CD14-positive monocyte (primary cell): ENCODE measurements at regions not wholly inside any gene's neighbourhood (a gene's known extent, or its start where the extent isn't known, plus 50 kb on each side); places are given as distances from the start of the nearest gene placed in this dataset.

Experiments used
- DNase-seq, 3 donors: peaks; one replicate each; pipeline ENCODE4 v3.0.0-alpha.2; 2011 to 2022
- H2AFZ ChIP-seq: 2 replicates; pipeline ENCODE4 v1.6.0; 2012; ENCODE audit warnings: mild to moderate bottlenecking, low read depth, low read length, inconsistent platforms; ENCODE audit not compliant: insufficient read depth, poor library complexity, severe bottlenecking
- H3K27ac ChIP-seq, 2 donors: 1 replicate in 1 of 2; 2 replicates in 1 of 2; pipeline ENCODE4 v1.5.1; 2012 to 2013; ENCODE audit warnings: low read length in 2 of 2, control low read depth in 1 of 2, inconsistent platforms in 1 of 2, low read depth in 1 of 2, mild to moderate bottlenecking in 1 of 2
- H3K27me3 ChIP-seq, 2 donors: one replicate each; pipeline versions ENCODE4 v1.6.0 to v1.6.1; 2011 to 2013; ENCODE audit warnings: low read length in 2 of 2; ENCODE audit not compliant: control insufficient read depth in 2 of 2, insufficient read depth in 2 of 2
- H3K36me3 ChIP-seq, 2 donors: replicated peaks in 1 of 2; 1 replicate in 1 of 2; 2 replicates in 1 of 2; pipeline versions ENCODE4 v1.5.1 to v1.6.1; 2012 to 2013; ENCODE audit warnings: low read length in 2 of 2, control low read depth in 1 of 2, inconsistent platforms in 1 of 2, mild to moderate bottlenecking in 1 of 2; ENCODE audit not compliant: insufficient read depth in 2 of 2, control insufficient read depth in 1 of 2
- H3K4me1 ChIP-seq, 2 donors: 1 replicate in 1 of 2; 2 replicates in 1 of 2; pipeline versions ENCODE4 v1.5.1 to v1.6.1; 2012 to 2013; ENCODE audit warnings: low read length in 2 of 2, control low read depth in 1 of 2, inconsistent platforms in 1 of 2, mild to moderate bottlenecking in 1 of 2, moderate library complexity in 1 of 2; ENCODE audit not compliant: insufficient read depth in 2 of 2, control insufficient read depth in 1 of 2
- H3K4me2 ChIP-seq: replicated peaks from 2 replicates; pipeline ENCODE3; 2012; ENCODE audit warnings: low read length, moderate library complexity, mild to moderate bottlenecking; ENCODE audit not compliant: poor library complexity, severe bottlenecking; ENCODE audit errors: extremely low read depth
- H3K4me3 ChIP-seq, 3 experiments: fragments of 200-600 bp in 1 of 3; sonication (generic) in 1 of 3; replicated peaks in 1 of 3; 1 replicate in 2 of 3; 2 replicates in 1 of 3; pipeline ENCODE4 v1.5.1; 2011 to 2013; ENCODE audit warnings: low read length in 3 of 3, mild to moderate bottlenecking in 3 of 3, control low read depth in 2 of 3, low read depth in 2 of 3, inconsistent platforms in 1 of 3, moderate library complexity in 1 of 3
- H3K79me2 ChIP-seq: 2 replicates; pipeline ENCODE4 v1.6.0; 2012; ENCODE audit warnings: mild to moderate bottlenecking, control low read depth, inconsistent platforms, low read length, moderate library complexity; ENCODE audit not compliant: insufficient read depth
- H3K9ac ChIP-seq: 2 replicates; pipeline ENCODE4 v1.6.0; 2017; ENCODE audit warnings: low read length, mild to moderate bottlenecking; ENCODE audit not compliant: insufficient read depth, poor library complexity, severe bottlenecking
- H3K9me3 ChIP-seq, 2 donors: replicated peaks in 1 of 2; 1 replicate in 1 of 2; 2 replicates in 1 of 2; pipeline versions ENCODE4 v1.5.1 to v1.6.1; 2012 to 2013; ENCODE audit warnings: low read length in 2 of 2, control low read depth in 1 of 2; ENCODE audit not compliant: control insufficient read depth in 1 of 2, insufficient read depth in 1 of 2
- H4K20me1 ChIP-seq: 2 replicates; pipeline ENCODE4 v1.6.0; 2012; ENCODE audit warnings: mild to moderate bottlenecking, low read length, control low read depth, moderate library complexity; ENCODE audit not compliant: insufficient read depth
- H3K27ac Mint-ChIP-seq, 7 donors: one replicate each; pipeline ENCODE4 v1.8.0; 2020; ENCODE audit warnings: mild to moderate bottlenecking in 7 of 7, mixed read lengths in 7 of 7, moderate library complexity in 6 of 7, inconsistent platforms in 2 of 7
- H3K27me3 Mint-ChIP-seq, 3 donors: one replicate each; pipeline ENCODE4 v1.8.0; 2021 to 2022; ENCODE audit warnings: low read depth in 3 of 3, mild to moderate bottlenecking in 3 of 3, mixed read lengths in 3 of 3, moderate library complexity in 3 of 3, inconsistent platforms in 1 of 3
- H3K36me3 Mint-ChIP-seq, 2 donors: one replicate each; pipeline ENCODE4 v1.8.0; 2020; ENCODE audit warnings: mixed read lengths in 2 of 2, inconsistent platforms in 1 of 2, mild to moderate bottlenecking in 1 of 2
- H3K4me1 Mint-ChIP-seq: one replicate; pipeline ENCODE4 v1.8.0; 2020; ENCODE audit warnings: mild to moderate bottlenecking, mixed read lengths
- H3K4me3 Mint-ChIP-seq, 2 donors: one replicate each; pipeline ENCODE4 v1.8.0; 2020; ENCODE audit warnings: mild to moderate bottlenecking in 2 of 2, mixed read lengths in 2 of 2, moderate library complexity in 1 of 2
- H3K9me3 Mint-ChIP-seq, 7 donors: one replicate each; pipeline ENCODE4 v1.8.0; 2020 to 2022; ENCODE audit warnings: mixed read lengths in 7 of 7, mild to moderate bottlenecking in 6 of 7, moderate library complexity in 6 of 7, inconsistent platforms in 2 of 7
- WGBS: methylation state at CpG from one replicate; pipeline ENCODE4 v1.1.5; 2013; ENCODE audit warnings: missing lambda C conversion rate; ENCODE audit not compliant: insufficient coverage; 5-methylcytosine and 5-hydroxymethylcytosine counted together
- intact Hi-C, 2 donors: fragments of 100-400 bp; cut with micrococcal nuclease; formaldehyde crosslinking; loops; one replicate each; pipeline versions ENCODE4 v1.15.0 to v1.15.1; 2023
- TF ChIP-seq, protein P1 (sequence below): fragments of 200-600 bp; IDR thresholded peaks from one replicate; pipeline ENCODE4 v1.8.0; 2022; ENCODE audit warnings: antibody characterized with exemption, mild to moderate bottlenecking

DNA sequence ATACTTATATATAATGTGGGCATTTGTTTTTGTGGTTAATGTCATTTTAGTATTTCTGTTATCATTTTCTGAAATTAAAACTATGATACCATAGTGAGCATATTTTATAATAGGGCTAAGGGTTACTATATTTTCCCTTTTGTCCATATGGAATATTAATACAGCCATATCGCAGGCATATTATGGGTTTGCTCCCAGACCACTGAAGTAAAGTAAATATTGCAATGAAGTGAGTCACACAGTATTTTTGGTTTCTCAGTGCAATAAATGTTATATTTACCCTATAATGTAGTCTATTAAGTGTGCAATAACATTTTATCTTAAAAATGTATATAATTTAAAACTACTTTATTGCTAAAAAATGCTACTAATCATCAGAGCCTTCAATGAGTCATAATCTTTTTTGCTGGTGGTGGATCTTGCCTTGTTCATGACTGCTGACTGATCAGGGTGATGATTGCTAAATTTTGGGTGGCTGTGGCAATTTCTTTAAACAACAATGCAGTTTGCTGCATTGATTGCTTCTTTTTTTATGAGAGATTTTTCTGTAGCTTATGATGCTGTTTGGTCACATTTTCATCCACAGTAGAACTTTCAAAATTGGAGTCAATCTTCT, 1044.5 kb upstream of the NOVA1 start:
- H3K4me1 ChIP-seq, result no peaks in the 10 kb centered on the region
- H3K4me3 ChIP-seq, result no peak overlapping the region
- TF ChIP-seq, protein P1, sequence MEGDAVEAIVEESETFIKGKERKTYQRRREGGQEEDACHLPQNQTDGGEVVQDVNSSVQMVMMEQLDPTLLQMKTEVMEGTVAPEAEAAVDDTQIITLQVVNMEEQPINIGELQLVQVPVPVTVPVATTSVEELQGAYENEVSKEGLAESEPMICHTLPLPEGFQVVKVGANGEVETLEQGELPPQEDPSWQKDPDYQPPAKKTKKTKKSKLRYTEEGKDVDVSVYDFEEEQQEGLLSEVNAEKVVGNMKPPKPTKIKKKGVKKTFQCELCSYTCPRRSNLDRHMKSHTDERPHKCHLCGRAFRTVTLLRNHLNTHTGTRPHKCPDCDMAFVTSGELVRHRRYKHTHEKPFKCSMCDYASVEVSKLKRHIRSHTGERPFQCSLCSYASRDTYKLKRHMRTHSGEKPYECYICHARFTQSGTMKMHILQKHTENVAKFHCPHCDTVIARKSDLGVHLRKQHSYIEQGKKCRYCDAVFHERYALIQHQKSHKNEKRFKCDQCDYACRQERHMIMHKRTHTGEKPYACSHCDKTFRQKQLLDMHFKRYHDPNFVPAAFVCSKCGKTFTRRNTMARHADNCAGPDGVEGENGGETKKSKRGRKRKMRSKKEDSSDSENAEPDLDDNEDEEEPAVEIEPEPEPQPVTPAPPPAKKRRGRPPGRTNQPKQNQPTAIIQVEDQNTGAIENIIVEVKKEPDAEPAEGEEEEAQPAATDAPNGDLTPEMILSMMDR, result no peak
- no peaks in the 10 kb centered on the region for H3K36me3 ChIP-seq
- H4K20me1 ChIP-seq, result no peaks in the 10 kb centered on the region
- Mint-ChIP-seq H3K27ac (no peak overlapping the region), H3K9me3 (peaks cover 0 to 4% (median 0%) of the 10 kb centered on the region in 7 donors), H3K27me3 (no peaks in the 10 kb centered on the region), H3K4me3 (no peak overlapping the region), H3K36me3 (no peaks in the 10 kb centered on the region), H3K4me1 (no peaks in the 10 kb centered on the region)
- no peak overlapping the region for H2AFZ ChIP-seq
- no CpG with 5 or more reads among the region's 1 CpG for WGBS
- peaks cover 0 to 4% of the 10 kb centered on the region in 2 donors for H3K9me3 ChIP-seq
- H3K9ac ChIP-seq, result no peak overlapping the region
- no peak overlapping the region for H3K4me2 ChIP-seq
- no peaks in the 10 kb centered on the region for H3K27me3 ChIP-seq
- DNase-seq, result no peak
- H3K27ac ChIP-seq, result no peak overlapping the region
- no peaks in the 10 kb centered on the region for H3K79me2 ChIP-seq
- intact Hi-C loops, result no loop called here

DNA sequence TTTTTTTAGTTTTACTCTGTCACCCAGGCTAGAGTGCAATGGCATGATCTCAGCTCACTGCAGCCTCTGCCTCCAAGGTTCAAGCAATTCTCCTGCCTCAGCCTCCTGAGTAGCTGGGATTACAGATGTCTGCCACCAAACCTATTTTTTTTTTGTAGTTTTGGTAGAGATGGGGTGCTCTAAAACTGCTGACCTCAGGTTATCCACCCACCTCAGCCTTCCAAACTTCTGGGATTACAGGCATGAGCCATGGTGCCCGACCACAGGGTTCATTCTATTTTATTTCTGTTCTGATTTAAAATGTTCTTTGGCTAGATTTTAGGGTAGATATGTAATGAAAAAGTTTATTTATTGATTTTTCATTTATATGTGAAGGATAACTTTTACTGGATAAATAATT, 1062.8 kb upstream of the NOVA1 start:
- H3K4me3 ChIP-seq, result no peak overlapping the region
- no peak overlapping the region for H3K27ac ChIP-seq
- Mint-ChIP-seq H3K27ac (no peak overlapping the region), H3K4me1 (no peaks in the 10 kb centered on the region), H3K36me3 (no peaks in the 10 kb centered on the region), H3K9me3 (peaks cover 0 to 11% (median 3%) of the 10 kb centered on the region in 7 donors), H3K4me3 (no peak overlapping the region), H3K27me3 (no peaks in the 10 kb centered on the region)
- no peaks in the 10 kb centered on the region for H3K36me3 ChIP-seq
- peaks cover 0 to 3% of the 10 kb centered on the region in 2 donors for H3K9me3 ChIP-seq
- no peaks in the 10 kb centered on the region for H3K27me3 ChIP-seq
- H3K4me2 ChIP-seq, result no peak overlapping the region
- H3K9ac ChIP-seq, result no peak overlapping the region
- WGBS, result no CpG with 5 or more reads among the region's 1 CpG
- DNase-seq, result no peak
- no peaks in the 10 kb centered on the region for H3K79me2 ChIP-seq
- no peak overlapping the region for H2AFZ ChIP-seq
- no peaks in the 10 kb centered on the region for H3K4me1 ChIP-seq
- no peaks in the 10 kb centered on the region for H4K20me1 ChIP-seq
- intact Hi-C loops, result no loop called here
- TF ChIP-seq, protein P1, result no peak
